HG02938 (cell line): ENCODE measurements at regions not wholly inside any gene's neighbourhood (a gene's known extent, or its start where the extent isn't known, plus 50 kb on each side); places are given as distances from the start of the nearest gene placed in this dataset.

ENCODE experiments used
- ATAC-seq: cut with Tn5 transposase; IDR thresholded peaks from one replicate; pipeline ENCODE4 v1.9.1; 2021; ENCODE audit warnings: mild to moderate bottlenecking, moderate library complexity; ENCODE audit not compliant: unreplicated experiment

GRCh38 chr7:25358926-25359325, 130.6 kb upstream of the NPVF start:
- no peak for ATAC-seq

GRCh38 chr7:25359471-25360059, 131.3 kb upstream of the NPVF start:
- no peak for ATAC-seq

DNA sequence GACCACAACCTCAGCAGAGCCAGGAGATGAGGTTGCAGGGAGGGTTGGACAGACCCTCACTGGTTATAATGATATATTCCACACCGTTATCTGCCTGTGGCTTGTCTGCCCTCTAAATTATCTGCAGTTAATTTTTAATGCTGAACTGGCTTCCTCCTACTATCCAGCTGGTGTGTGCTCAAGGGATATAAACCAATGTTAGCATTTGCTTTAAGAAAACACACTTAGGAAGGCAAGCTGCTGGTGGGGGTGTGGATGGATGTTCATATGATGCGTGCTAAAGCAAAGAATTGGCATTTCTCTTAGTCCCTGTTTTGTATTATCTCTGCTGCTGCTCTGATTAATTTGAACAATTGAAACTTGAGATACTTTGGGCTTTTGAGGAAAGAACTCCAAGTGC, 132.2 kb upstream of the NPVF start:
- no peak for ATAC-seq

DNA sequence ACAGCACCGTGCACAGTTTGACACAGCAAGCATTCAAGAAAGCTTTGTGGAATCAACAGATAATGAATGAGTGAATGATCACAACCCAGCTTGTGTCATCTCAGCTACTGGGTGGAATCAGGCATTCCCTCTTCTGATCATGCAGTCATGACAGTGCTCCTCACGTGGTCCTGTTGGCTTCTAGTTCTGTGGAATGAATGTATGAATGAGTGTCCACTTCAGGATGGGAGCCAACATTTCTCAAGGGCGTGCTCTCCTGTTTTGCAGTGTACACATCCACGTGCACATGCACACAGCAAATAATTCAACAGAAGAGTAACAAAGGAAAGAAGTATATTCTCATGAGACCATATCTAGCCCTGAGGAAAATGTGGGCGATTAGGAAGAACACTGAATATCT, 133.1 kb upstream of the NPVF start:
- ATAC-seq = no peak

GRCh38 chr7:25361863-25362262, 133.6 kb upstream of the NPVF start:
- ATAC-seq = no peak

GRCh38 chr7:25368599-25369201, 140.4 kb upstream of the NPVF start:
- no peak for ATAC-seq

DNA sequence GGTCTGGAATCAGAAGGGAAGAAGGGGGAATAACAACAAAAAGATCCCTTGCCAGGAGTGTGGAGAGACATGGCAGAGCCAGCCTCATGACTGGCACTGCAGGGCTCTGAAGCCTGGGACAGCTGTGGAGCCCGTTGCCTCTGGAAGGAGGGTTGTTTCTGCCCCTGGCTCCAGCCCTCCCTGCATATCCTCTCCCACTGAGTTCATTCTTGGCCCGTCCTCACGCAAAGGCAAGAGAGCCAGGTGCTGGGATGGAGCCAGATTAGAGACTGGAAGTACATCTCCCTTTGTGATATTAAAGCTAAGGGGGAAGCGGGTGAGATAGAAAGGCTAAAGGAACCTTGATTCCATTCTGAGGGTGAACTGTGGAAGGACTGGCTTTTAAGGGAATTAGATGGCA, 141.5 kb upstream of the NPVF start:
- ATAC-seq = no peak

DNA sequence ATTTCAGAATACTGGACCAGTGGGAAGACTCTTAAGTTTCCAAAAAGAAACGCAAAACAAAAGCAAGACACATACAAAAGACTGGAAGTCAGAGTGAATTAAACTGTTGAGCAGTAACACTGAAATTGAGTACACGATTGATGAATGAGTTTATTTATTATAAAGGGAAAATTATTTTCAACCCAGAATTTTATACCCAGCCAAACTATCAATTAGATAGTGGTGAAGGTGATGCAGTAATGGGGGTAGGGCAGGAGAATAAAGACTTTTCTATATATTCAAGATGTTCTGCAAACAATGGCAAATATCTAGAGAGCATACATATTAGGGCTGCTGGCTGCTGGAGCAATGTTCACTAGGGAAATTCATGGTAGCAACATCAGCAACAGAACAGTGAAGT, 143.7 kb upstream of the NPVF start:
- ATAC-seq = no peak

DNA sequence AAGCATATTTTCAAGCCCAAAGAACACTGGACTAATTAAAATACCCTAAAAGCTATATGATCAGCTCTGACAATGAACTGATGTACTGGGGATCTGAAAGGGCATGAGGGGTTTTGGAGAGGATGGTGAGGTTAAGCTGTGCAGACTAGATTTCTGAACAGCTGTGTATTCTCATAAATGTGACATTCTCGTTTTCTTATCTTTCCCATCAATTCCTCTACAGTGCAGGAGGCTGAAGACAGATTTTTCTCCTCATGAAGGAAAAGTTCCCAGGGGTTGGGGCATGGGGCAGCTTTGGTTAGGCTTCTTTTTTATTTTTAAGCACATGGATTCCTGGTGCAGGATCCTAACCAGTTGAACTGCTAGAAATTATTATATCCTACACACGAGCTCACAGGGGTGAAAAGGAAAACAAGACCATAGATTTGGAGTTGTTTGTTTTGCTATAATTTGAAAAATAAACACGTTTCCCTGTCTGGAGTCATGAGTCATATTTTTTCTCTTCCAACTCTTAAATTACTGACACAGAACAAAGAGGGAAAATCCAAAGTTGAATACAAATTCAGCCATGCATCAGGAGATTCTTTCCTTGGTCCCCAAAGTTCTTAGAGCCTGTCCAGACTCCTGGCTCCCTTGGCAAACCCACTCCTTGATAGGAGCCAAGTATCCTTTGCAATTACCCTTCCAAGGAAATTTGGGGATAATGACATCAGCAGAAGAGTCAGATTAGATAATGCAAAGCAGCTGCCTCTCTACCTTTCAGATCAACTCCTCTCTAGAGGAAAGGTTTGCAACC, 147.7 kb upstream of the NPVF start:
- no peak for ATAC-seq

- no peak for ATAC-seq
Observed at GRCh38 chr7:25379351-25380300, 151.3 kb upstream of the NPVF start.

DNA sequence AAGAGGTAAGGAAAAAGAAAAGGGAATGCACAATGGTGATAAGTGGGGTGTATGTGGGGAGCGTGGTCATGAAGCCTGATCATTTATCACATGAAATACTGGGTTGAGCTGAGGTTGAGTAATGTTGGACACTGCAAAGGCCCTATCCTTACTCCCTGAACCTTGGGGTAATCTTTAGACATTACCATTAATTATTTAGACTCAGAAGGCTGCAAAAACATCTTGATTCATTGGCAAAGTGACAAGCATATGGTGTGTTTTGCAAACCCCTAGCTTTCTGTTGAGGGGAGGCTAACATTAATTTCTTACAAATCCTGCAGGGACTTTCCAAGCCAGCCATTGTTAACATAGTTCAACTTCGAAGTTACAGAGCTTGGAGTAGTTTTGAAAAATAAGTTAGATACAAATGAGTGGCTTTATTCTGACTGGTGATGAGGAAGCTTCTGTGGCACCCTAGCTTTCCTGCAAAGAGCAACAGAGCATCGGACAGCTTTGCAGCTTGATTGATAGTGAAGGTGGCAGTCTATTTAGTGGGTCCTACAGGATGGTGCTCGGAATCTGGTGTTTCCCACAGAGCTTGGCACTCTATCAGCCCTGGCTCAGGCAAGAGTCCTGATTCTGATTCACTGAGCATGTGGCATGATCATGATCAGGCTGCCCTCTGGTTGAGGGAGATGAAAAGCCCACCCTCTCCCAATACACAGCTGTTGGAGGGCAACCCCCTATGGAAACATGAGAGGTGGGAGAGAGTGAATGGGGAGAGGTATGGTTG, 153.7 kb upstream of the NPVF start:
- ATAC-seq = no peak

DNA sequence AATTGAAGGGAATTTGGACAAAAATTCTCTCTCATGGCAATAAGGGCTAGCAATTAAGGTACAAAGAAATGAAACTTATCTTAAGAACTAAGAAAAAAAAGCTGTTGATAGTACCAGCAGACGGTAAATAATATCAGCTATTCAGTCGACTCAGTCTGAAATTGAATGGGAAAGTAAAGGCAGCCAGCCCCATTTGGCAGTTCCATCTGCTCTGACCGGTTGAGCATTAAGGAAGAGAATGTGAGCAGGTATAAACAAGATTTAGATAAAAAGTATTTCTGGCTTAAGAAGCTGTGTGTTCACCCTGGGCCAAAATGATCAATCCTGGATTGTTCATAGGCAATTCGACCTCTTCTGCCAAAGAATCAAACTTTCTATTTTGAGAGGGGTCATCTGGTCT, 154.6 kb upstream of the NPVF start:
- ATAC-seq = no peak

- no peak for ATAC-seq
Observed at GRCh38 chr7:25383402-25383801, 155.1 kb upstream of the NPVF start.

DNA sequence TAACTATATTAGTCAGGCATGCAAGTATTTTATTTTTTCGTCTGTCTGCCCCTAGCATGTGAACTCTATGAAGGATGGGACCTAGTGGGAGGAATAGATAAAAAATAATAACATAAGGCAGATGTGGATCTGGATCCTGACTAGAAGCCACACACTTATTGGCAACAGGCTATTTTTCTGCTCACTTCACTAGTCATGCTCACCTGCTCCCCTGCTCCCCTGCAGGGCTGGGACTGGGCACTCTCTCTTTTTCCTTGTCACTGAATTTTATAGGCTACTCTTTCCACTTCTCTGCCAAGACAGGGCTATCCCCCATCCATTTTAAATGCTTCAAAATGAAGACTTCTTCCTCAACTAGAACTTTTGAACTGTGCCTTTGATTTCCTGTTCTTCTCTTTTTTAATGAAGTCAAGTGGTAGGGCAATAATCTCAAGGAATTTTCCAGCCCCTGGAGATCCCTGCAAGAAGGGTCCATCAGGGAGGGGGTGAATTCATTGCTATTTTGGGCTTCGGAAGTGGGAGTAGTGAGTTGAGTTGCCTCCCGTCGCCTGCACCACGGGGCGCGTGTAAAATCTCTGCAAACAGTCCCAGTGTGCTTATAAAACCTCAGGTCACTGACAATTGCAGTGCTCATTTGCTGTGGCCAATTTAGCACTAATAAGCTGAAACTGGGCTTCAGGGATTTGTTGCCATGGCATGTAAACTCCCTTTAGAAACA, 156.7 kb upstream of the NPVF start:
- no peak for ATAC-seq

DNA sequence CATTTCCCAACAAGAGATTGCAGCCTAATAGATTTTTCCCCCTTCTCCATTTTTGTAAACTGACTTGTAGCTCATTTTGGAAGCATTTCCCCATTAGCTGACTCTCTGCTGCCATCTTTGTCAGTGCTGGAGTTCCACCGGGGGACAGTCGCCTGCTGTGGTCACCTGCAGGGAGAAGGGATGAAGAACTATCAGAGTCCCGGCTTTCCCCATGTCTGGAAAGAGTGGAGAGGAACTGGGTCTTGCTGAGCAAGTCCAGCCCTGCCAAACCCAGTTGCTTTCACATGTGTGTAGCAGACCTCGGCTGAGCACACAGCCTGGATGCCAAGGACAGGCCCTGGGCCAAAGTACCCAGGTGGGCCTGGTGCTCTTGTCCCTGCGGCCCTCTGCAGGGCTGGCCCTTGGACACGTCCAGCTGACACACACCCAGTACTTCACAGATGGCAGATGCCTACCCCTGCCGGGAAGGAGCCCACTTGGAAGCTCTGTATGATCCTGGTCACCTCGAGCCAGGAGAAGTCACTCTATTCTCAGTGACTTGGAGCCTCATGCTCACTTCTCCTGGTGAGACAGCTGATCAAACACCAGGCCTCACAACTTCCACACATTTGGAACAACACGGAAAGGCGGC, 157.3 kb upstream of the NPVF start:
- no peak for ATAC-seq

DNA sequence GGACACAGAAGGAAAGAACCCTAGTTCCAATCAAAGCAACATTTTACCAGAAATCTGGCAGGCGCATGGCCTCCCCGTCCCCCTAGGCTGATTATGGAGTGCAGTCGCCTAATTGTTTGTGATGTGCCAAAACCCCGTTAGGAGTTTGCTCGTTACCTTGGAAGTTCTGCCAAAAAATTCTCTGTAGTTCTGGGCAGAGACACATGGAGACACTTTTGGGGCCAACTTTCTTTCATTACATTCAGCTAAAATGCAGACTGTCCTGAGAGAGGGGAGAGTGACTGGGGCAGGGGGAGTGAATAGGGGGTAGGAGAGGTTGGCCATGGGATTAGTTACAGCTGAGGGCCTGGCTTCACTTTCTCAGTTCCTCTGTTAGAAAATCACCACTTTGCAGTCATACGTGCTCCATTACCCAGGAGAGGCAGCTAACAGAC, 158.0 kb upstream of the NPVF start:
- ATAC-seq = no peak

GRCh38 chr7:25388681-25389080, 160.4 kb upstream of the NPVF start:
- ATAC-seq = no peak

GRCh38 chr7:25389489-25390106, 161.3 kb upstream of the NPVF start:
- ATAC-seq = no peak

DNA sequence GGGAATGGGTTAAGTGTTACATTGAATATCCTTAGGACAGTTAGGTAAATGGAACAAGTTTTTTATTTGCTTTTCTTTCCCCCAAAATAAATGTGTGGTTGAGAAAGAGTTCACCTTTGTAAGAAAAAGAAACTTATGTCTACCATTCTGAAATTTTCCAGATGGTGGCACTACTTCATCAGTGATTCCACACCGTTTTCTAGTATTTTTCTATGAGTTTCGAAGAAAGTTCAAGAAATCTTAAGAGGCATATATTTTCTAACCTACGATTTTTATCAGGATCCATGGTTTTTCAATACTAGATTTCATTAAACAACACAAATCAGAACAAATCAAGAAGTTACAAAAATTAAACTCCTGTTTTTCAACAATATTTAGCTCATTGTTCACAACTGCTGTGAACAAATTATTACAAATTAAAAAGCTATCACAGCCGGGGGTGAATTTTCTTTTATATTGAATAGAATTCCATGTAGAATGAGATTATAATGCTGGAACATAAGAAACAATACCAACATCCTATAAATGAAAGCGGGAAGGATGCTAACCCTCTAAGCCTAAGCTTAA, 163.1 kb upstream of the NPVF start:
- no peak for ATAC-seq
